ENCODE measurements at regions not wholly inside any gene's neighbourhood (a gene's known extent, or its start where the extent isn't known, plus 50 kb on each side); places are given as distances from the start of the nearest gene placed in this dataset.

DNA sequence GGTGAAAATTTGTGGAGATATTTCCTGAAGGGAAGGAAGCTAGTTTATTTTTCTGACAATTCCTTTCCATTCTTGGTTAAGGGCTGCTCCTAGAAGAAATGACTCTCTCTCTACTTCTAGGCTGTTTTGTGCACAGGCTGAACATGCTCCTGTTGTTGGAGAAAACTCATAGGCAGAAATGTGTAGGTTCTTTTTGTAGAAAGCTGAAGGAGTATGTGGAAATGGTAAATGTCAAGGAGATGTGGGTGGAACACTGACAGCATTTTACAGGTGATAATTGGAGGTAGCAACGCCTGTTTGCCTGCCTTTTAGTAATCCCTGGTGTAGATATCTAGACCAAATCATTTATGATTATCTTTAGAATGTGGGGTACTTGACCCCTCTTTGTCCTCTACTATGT lies 322.2 kb upstream of the TBC1D5 start:
- H3K4me3 Mint-ChIP-seq (ENCODE audit: unreplicated experiment): no peak overlapping the region
- no peaks in the 10 kb centered on the region for H3K4me1 Mint-ChIP-seq (ENCODE audit: low read depth, unreplicated experiment)
- no peak for TF ChIP-seq CTCF (IDR thresholded peaks at IDR 0.05; ENCODE audit: partially characterized antibody, unreplicated experiment)
- H3K9me3 Mint-ChIP-seq (ENCODE audit: unreplicated experiment): no peaks in the 10 kb centered on the region
- no peak for DNase-seq
- H3K27ac Mint-ChIP-seq (ENCODE audit: unreplicated experiment): no peak overlapping the region
- H3K27me3 Mint-ChIP-seq (ENCODE audit: unreplicated experiment): no peaks in the 10 kb centered on the region
- H3K36me3 Mint-ChIP-seq (ENCODE audit: unreplicated experiment): peaks cover 7% of the 10 kb centered on the region

GRCh38 chr3:18062657-18063025 lies 320.2 kb upstream of the TBC1D5 start:
- Mint-ChIP-seq H3K9me3 (ENCODE audit: unreplicated experiment) (no peaks in the 10 kb centered on the region), H3K4me1 (ENCODE audit: low read depth, unreplicated experiment) (no peaks in the 10 kb centered on the region), H3K4me3 (ENCODE audit: unreplicated experiment) (no peak overlapping the region), H3K27me3 (ENCODE audit: unreplicated experiment) (no peaks in the 10 kb centered on the region), H3K36me3 (ENCODE audit: unreplicated experiment) (peaks cover 7% of the 10 kb centered on the region), H3K27ac (ENCODE audit: unreplicated experiment) (no peak overlapping the region)
- no peak for TF ChIP-seq CTCF (IDR thresholded peaks at IDR 0.05; ENCODE audit: partially characterized antibody, unreplicated experiment)
- DNase-seq: no peak

- Mint-ChIP-seq H3K9me3 (ENCODE audit: unreplicated experiment) (no peaks in the 10 kb centered on the region), H3K4me1 (ENCODE audit: low read depth, unreplicated experiment) (no peaks in the 10 kb centered on the region), H3K27me3 (ENCODE audit: unreplicated experiment) (no peaks in the 10 kb centered on the region), H3K36me3 (ENCODE audit: unreplicated experiment) (peaks cover 7% of the 10 kb centered on the region), H3K4me3 (ENCODE audit: unreplicated experiment) (no peak overlapping the region), H3K27ac (ENCODE audit: unreplicated experiment) (no peak overlapping the region)
- TF ChIP-seq CTCF (IDR thresholded peaks at IDR 0.05; ENCODE audit: partially characterized antibody, unreplicated experiment): no peak
- DNase-seq: no peak
Observed at GRCh38 chr3:18061737-18062656, 319.6 kb upstream of the TBC1D5 start.

DNA sequence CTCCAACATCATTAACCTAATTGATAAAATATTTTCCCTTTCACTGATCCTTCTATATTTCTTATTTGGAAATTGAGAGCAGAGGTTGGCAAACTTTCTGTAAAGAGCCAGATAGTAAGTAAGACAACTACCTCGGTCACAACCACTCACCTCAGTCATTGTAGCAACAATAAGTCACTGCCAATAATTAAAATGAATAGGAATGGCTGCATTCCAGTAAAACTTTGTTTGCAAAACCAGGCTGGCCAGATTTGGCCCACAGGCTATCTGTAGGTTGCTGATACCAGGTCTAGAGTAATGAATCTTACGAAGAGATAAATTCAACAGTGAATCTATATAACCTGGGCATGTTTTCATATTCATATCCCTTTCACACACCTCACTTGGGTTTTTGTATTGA lies 316.2 kb upstream of the TBC1D5 start:
- Mint-ChIP-seq H3K36me3 (ENCODE audit: unreplicated experiment) (peaks cover 11% of the 10 kb centered on the region), H3K27me3 (ENCODE audit: unreplicated experiment) (no peaks in the 10 kb centered on the region), H3K27ac (ENCODE audit: unreplicated experiment) (no peak overlapping the region), H3K4me3 (ENCODE audit: unreplicated experiment) (no peak overlapping the region), H3K9me3 (ENCODE audit: unreplicated experiment) (peaks cover 3% of the 10 kb centered on the region), H3K4me1 (ENCODE audit: low read depth, unreplicated experiment) (no peaks in the 10 kb centered on the region)
- no peak for TF ChIP-seq CTCF (IDR thresholded peaks at IDR 0.05; ENCODE audit: partially characterized antibody, unreplicated experiment)
- no peak for DNase-seq

DNA sequence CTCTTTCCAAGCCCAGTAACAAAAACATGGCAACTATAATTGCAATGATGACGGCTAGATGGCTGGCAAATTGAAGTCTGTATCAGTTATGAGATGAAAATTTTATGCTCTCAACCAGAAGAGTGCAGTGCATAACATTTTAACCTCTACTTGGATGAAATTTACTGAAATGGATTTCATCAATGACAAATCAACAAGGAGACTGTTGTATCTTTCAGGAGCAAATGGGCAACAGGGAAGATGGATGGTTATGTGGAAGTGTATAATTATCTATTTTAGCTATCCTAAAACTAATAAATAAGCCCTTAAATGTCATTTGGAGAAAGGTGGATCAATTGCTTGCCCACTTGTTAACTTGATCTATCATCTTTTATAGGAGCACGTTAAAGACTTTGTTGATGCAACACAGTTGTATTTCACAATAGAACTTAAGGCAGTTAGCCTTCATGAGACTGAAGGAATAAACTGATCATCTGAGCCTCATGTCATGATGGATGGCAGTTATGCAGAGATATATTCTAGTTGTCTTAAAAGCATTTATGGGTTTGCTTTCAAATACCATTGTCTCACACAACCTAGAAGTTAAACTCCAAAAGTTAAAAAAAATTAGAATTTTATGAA lies 315.1 kb upstream of the TBC1D5 start:
- no peak overlapping the region for H3K4me3 Mint-ChIP-seq (ENCODE audit: unreplicated experiment)

More for the DNA sequence above, 315.1 kb upstream of the TBC1D5 start:
- H3K27me3 Mint-ChIP-seq (ENCODE audit: unreplicated experiment): no peaks in the 10 kb centered on the region
- peaks cover 4% of the 10 kb centered on the region for H3K36me3 Mint-ChIP-seq (ENCODE audit: unreplicated experiment)
- H3K9me3 Mint-ChIP-seq (ENCODE audit: unreplicated experiment): peaks cover 3% of the 10 kb centered on the region
- H3K27ac Mint-ChIP-seq (ENCODE audit: unreplicated experiment): no peak overlapping the region
- TF ChIP-seq CTCF (IDR thresholded peaks at IDR 0.05; ENCODE audit: partially characterized antibody, unreplicated experiment): no peak
- H3K4me1 Mint-ChIP-seq (ENCODE audit: low read depth, unreplicated experiment): no peaks in the 10 kb centered on the region
- no peak for DNase-seq

Measured in glutamatergic neuron (in vitro differentiated cells).